ENCODE measurements at regions not wholly inside any gene's neighbourhood (a gene's known extent, or its start where the extent isn't known, plus 50 kb on each side); places are given as distances from the start of the nearest gene placed in this dataset.

- no peak for TF ChIP-seq CTCF (IDR thresholded peaks at IDR 0.05; ENCODE audit: poor library complexity, severe bottlenecking)
- no peaks in the 10 kb centered on the region for H3K27me3 ChIP-seq (ENCODE audit: insufficient read depth, poor library complexity, severe bottlenecking)
- H3K36me3 ChIP-seq (ENCODE audit: low read depth): no peaks in the 10 kb centered on the region
- H3K27ac ChIP-seq (ENCODE audit: poor library complexity, severe bottlenecking): no peak overlapping the region
- no peak overlapping the region for H3K4me3 ChIP-seq (ENCODE audit: severe bottlenecking)
- no peak for ATAC-seq (ENCODE audit: low read depth)
- H3K9me3 ChIP-seq (ENCODE audit: severe bottlenecking): no peaks in the 10 kb centered on the region
- no peak for DNase-seq (ENCODE audit: low spot score)
- no peaks in the 10 kb centered on the region for H3K4me1 ChIP-seq (ENCODE audit: insufficient read depth, poor library complexity, severe bottlenecking)
Measured at GRCh38 chr4:134001057-134001456, 200.5 kb downstream of the PABPC4L start.

- H3K27ac ChIP-seq (ENCODE audit: poor library complexity, severe bottlenecking): no peak overlapping the region
- TF ChIP-seq CTCF (IDR thresholded peaks at IDR 0.05; ENCODE audit: poor library complexity, severe bottlenecking): no peak
- H3K36me3 ChIP-seq (ENCODE audit: low read depth): no peaks in the 10 kb centered on the region
- no peak overlapping the region for H3K4me3 ChIP-seq (ENCODE audit: severe bottlenecking)
- H3K9me3 ChIP-seq (ENCODE audit: severe bottlenecking): no peaks in the 10 kb centered on the region
- H3K27me3 ChIP-seq (ENCODE audit: insufficient read depth, poor library complexity, severe bottlenecking): no peaks in the 10 kb centered on the region
- ATAC-seq (ENCODE audit: low read depth) (no peak), DNase-seq (ENCODE audit: low spot score) (no peak)
- no peaks in the 10 kb centered on the region for H3K4me1 ChIP-seq (ENCODE audit: insufficient read depth, poor library complexity, severe bottlenecking)
Measured at GRCh38 chr4:133997436-133997835, 204.2 kb downstream of the PABPC4L start.

- H3K27me3 ChIP-seq (ENCODE audit: insufficient read depth, poor library complexity, severe bottlenecking): no peaks in the 10 kb centered on the region
- ATAC-seq (ENCODE audit: low read depth) (no peak), DNase-seq (ENCODE audit: low spot score) (no peak)
- H3K4me1 ChIP-seq (ENCODE audit: insufficient read depth, poor library complexity, severe bottlenecking): no peaks in the 10 kb centered on the region
- no peaks in the 10 kb centered on the region for H3K36me3 ChIP-seq (ENCODE audit: low read depth)
- no peak for TF ChIP-seq CTCF (IDR thresholded peaks at IDR 0.05; ENCODE audit: poor library complexity, severe bottlenecking)
- no peaks in the 10 kb centered on the region for H3K9me3 ChIP-seq (ENCODE audit: severe bottlenecking)
- H3K4me3 ChIP-seq (ENCODE audit: severe bottlenecking): no peak overlapping the region
- no peak overlapping the region for H3K27ac ChIP-seq (ENCODE audit: poor library complexity, severe bottlenecking)
Measured at GRCh38 chr4:133996431-133997121, 205.0 kb downstream of the PABPC4L start.

- Histone ChIP-seq H3K9me3 (ENCODE audit: severe bottlenecking) (no peaks in the 10 kb centered on the region), H3K27me3 (ENCODE audit: insufficient read depth, poor library complexity, severe bottlenecking) (no peaks in the 10 kb centered on the region), H3K4me3 (ENCODE audit: severe bottlenecking) (no peak overlapping the region), H3K36me3 (ENCODE audit: low read depth) (no peaks in the 10 kb centered on the region), H3K4me1 (ENCODE audit: insufficient read depth, poor library complexity, severe bottlenecking) (no peaks in the 10 kb centered on the region), H3K27ac (ENCODE audit: poor library complexity, severe bottlenecking) (no peak overlapping the region)
- no peak for TF ChIP-seq CTCF (IDR thresholded peaks at IDR 0.05; ENCODE audit: poor library complexity, severe bottlenecking)
- no peak for ATAC-seq (ENCODE audit: low read depth)
- no peak for DNase-seq (ENCODE audit: low spot score)
Measured at GRCh38 chr4:133995243-133995960, 206.2 kb downstream of the PABPC4L start.

Measured in RWPE2 (cell line).